Liver (tissue), 8 donors: ENCODE measurements at regions not wholly inside any gene's neighbourhood (a gene's known extent, or its start where the extent isn't known, plus 50 kb on each side); places are given as distances from the start of the nearest gene placed in this dataset.

Source experiments
- DNase-seq: peaks from one replicate; pipeline ENCODE4 v3.0.0-alpha.2; 2017; ENCODE audit warnings: low spot score
- H3K27ac ChIP-seq, 2 donors: one replicate each; pipeline ENCODE4 v1.7.0; 2013; ENCODE audit warnings: inconsistent platforms in 2 of 2, low read length in 2 of 2, control low read depth in 1 of 2, low read depth in 1 of 2, mild to moderate bottlenecking in 1 of 2
- H3K27me3 ChIP-seq, 4 donors: one replicate each; pipeline versions ENCODE4 v1.6.1 to v1.7.0; 2013; ENCODE audit warnings: low read length in 3 of 4, inconsistent platforms in 1 of 4, mild to moderate bottlenecking in 1 of 4, moderate library complexity in 1 of 4; ENCODE audit not compliant: control insufficient read depth in 4 of 4, insufficient read depth in 4 of 4
- H3K36me3 ChIP-seq, 4 donors: one replicate each; pipeline versions ENCODE4 v1.6.1 to v1.7.0; 2013; ENCODE audit warnings: low read length in 3 of 4, mild to moderate bottlenecking in 3 of 4, low read depth in 1 of 4, moderate library complexity in 1 of 4; ENCODE audit not compliant: control insufficient read depth in 4 of 4, insufficient read depth in 3 of 4
- H3K4me1 ChIP-seq, 4 donors: one replicate each; pipeline versions ENCODE4 v1.6.1 to v1.7.0; 2013; ENCODE audit warnings: low read length in 3 of 4, mild to moderate bottlenecking in 3 of 4, moderate library complexity in 1 of 4; ENCODE audit not compliant: control insufficient read depth in 4 of 4, insufficient read depth in 4 of 4
- H3K4me3 ChIP-seq, 3 donors: one replicate each; pipeline versions ENCODE4 v1.6.1 to v1.7.0; 2013; ENCODE audit warnings: low read length in 3 of 3, control low read depth in 1 of 3, low read depth in 1 of 3, mild to moderate bottlenecking in 1 of 3
- H3K9ac ChIP-seq, 2 donors: one replicate each; pipeline ENCODE4 v1.7.0; 2013; ENCODE audit warnings: low read length in 2 of 2, mild to moderate bottlenecking in 2 of 2, moderate library complexity in 2 of 2, control low read depth in 1 of 2, low read depth in 1 of 2
- H3K9me3 ChIP-seq, 4 donors: one replicate each; pipeline versions ENCODE4 v1.6.1 to v1.7.0; 2013; ENCODE audit warnings: low read length in 3 of 4; ENCODE audit not compliant: control insufficient read depth in 4 of 4
- EGR1 ChIP-seq, 2 donors: IDR thresholded peaks; 2 replicates each; pipeline ENCODE4 v1.6.1; 2016 to 2018; ENCODE audit warnings: antibody characterized with exemption in 2 of 2, low read depth in 2 of 2
- FOXA1 ChIP-seq: IDR thresholded peaks from 2 replicates; pipeline ENCODE4 v1.6.1; 2016; ENCODE audit warnings: antibody characterized with exemption
- FOXA2 ChIP-seq: IDR thresholded peaks from 2 replicates; pipeline ENCODE4 v1.6.1; 2016; ENCODE audit warnings: antibody characterized with exemption
- HNF4G ChIP-seq: IDR thresholded peaks from 2 replicates; pipeline ENCODE4 v1.6.1; 2016; ENCODE audit warnings: antibody characterized with exemption
- JUND ChIP-seq, 2 donors: IDR thresholded peaks; 2 replicates each; pipeline ENCODE4 v1.6.1; 2016; ENCODE audit warnings: antibody characterized with exemption in 2 of 2
- MAX ChIP-seq: IDR thresholded peaks from 2 replicates; pipeline ENCODE4 v1.6.1; 2016; ENCODE audit warnings: antibody characterized with exemption
- NR2F2 ChIP-seq: IDR thresholded peaks from 2 replicates; pipeline ENCODE4 v1.6.1; 2016; ENCODE audit warnings: antibody characterized with exemption
- RXRA ChIP-seq, 2 donors: IDR thresholded peaks; 2 replicates each; pipeline ENCODE4 v1.6.1; 2017 to 2018; ENCODE audit warnings: antibody characterized with exemption in 2 of 2, mild to moderate bottlenecking in 1 of 2
- SP1 ChIP-seq: IDR thresholded peaks from 2 replicates; pipeline ENCODE4 v1.6.1; 2018; ENCODE audit warnings: antibody characterized with exemption, mild to moderate bottlenecking
- YY1 ChIP-seq: IDR thresholded peaks from 2 replicates; pipeline ENCODE4 v1.6.1; 2016; ENCODE audit warnings: antibody characterized with exemption, mild to moderate bottlenecking
- ZBTB33 ChIP-seq: IDR thresholded peaks from 2 replicates; pipeline ENCODE4 v1.6.1; 2016; ENCODE audit warnings: antibody characterized with exemption
- WGBS: extraction: QIAGEN DNeasy Blood & Tissue Kit; methylation state at CpG from one replicate; pipeline ENCODE4 v1.1.7; 2013; 5-methylcytosine and 5-hydroxymethylcytosine counted together
- TF ChIP-seq, protein P1 (sequence below): IDR thresholded peaks from 2 replicates; pipeline ENCODE4 v1.6.1; 2016; ENCODE audit warnings: antibody characterized with exemption, mild to moderate bottlenecking
- TF ChIP-seq, protein P2 (sequence below): fragments of 150-350 bp; IDR thresholded peaks from 2 replicates; pipeline ENCODE4 v1.5.1; 2017; ENCODE audit warnings: improper control_type of control experiment, low read depth, low read length; ENCODE audit not compliant: missing input control
- donor health status: healthy.
- donor health status: healthy.
- donor health status: healthy.
- donor health status: healthy.
- donor health status: healthy.

DNA sequence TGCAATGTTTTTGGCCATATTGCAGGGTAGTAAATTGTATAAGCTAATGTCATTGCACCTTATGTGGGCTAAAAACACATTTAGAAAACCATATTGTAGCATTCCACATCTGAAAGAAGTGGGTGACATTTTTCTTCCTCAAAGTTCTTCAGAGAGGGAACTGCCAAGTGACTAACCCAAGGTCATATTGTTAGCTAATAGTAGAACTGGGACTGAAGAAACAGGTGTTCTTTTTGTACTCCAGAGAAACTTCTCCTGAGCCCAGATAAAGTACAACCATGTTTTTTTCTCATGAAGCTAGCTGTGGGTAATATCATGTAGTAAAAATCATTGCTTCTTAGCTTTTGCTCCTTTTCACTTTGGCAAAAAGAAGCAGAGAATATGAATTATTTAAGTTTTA, 333.0 kb downstream of the NSUN3 start (continued):
- TF ChIP-seq, protein P1, sequence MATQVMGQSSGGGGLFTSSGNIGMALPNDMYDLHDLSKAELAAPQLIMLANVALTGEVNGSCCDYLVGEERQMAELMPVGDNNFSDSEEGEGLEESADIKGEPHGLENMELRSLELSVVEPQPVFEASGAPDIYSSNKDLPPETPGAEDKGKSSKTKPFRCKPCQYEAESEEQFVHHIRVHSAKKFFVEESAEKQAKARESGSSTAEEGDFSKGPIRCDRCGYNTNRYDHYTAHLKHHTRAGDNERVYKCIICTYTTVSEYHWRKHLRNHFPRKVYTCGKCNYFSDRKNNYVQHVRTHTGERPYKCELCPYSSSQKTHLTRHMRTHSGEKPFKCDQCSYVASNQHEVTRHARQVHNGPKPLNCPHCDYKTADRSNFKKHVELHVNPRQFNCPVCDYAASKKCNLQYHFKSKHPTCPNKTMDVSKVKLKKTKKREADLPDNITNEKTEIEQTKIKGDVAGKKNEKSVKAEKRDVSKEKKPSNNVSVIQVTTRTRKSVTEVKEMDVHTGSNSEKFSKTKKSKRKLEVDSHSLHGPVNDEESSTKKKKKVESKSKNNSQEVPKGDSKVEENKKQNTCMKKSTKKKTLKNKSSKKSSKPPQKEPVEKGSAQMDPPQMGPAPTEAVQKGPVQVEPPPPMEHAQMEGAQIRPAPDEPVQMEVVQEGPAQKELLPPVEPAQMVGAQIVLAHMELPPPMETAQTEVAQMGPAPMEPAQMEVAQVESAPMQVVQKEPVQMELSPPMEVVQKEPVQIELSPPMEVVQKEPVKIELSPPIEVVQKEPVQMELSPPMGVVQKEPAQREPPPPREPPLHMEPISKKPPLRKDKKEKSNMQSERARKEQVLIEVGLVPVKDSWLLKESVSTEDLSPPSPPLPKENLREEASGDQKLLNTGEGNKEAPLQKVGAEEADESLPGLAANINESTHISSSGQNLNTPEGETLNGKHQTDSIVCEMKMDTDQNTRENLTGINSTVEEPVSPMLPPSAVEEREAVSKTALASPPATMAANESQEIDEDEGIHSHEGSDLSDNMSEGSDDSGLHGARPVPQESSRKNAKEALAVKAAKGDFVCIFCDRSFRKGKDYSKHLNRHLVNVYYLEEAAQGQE, result no peak
- TF ChIP-seq JUND (IDR thresholded peaks at IDR 0.05), result no peak
- TF ChIP-seq, protein P2, sequence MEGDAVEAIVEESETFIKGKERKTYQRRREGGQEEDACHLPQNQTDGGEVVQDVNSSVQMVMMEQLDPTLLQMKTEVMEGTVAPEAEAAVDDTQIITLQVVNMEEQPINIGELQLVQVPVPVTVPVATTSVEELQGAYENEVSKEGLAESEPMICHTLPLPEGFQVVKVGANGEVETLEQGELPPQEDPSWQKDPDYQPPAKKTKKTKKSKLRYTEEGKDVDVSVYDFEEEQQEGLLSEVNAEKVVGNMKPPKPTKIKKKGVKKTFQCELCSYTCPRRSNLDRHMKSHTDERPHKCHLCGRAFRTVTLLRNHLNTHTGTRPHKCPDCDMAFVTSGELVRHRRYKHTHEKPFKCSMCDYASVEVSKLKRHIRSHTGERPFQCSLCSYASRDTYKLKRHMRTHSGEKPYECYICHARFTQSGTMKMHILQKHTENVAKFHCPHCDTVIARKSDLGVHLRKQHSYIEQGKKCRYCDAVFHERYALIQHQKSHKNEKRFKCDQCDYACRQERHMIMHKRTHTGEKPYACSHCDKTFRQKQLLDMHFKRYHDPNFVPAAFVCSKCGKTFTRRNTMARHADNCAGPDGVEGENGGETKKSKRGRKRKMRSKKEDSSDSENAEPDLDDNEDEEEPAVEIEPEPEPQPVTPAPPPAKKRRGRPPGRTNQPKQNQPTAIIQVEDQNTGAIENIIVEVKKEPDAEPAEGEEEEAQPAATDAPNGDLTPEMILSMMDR, result no peak
- no peak for TF ChIP-seq HNF4G
- TF ChIP-seq FOXA2, result no peak

DNA sequence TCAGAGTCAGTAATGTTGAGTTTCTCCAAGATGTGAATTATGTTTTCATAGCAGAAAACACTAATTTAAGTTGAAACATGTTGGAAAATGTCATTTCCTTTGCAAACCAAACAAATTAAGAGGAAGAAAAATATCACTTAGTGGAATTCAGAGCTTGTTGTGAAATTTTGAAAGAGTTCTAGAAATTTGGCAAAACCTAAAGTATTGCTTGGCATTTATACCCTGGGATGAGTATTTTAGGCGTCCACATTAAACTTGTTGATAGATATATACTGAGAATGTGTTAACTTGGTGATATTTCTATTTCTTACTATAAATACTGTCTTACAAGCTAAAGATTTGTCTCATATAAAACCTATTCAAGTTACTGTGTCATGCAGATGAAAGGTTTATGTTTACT, 335.2 kb downstream of the NSUN3 start:
- H3K9ac ChIP-seq, result no peak overlapping the region
- H3K36me3 ChIP-seq, result no peaks in the 10 kb centered on the region
- 73% methylated on average over 1 of the region's 1 CpG for WGBS
- H3K9me3 ChIP-seq, result no peaks in the 10 kb centered on the region
- no peak overlapping the region for H3K27ac ChIP-seq
- H3K4me3 ChIP-seq, result no peak overlapping the region
- no peak for TF ChIP-seq JUND (IDR thresholded peaks at IDR 0.05)
- no peak for TF ChIP-seq YY1
- no peak for TF ChIP-seq RXRA (IDR thresholded peaks at IDR 0.05)
- no peak for TF ChIP-seq NR2F2
- no peak for TF ChIP-seq FOXA1
- no peak for TF ChIP-seq MAX
- TF ChIP-seq ZBTB33, result no peak
- TF ChIP-seq SP1, result no peak
- TF ChIP-seq, protein P2, result no peak
- TF ChIP-seq, protein P1, result no peak
- TF ChIP-seq EGR1 (IDR thresholded peaks at IDR 0.05; ENCODE audit: low read depth in 2 of 2), result no peak
- no peaks in the 10 kb centered on the region for H3K27me3 ChIP-seq
- no peaks in the 10 kb centered on the region for H3K4me1 ChIP-seq
- DNase-seq, result no peak
